ENCODE measurements at regions not wholly inside any gene's neighbourhood (a gene's known extent, or its start where the extent isn't known, plus 50 kb on each side); places are given as distances from the start of the nearest gene placed in this dataset.

- TF ChIP-seq FOXM1 (IDR thresholded peaks at IDR 0.05; ENCODE audit: borderline replicate concordance) (no peak), CTBP1 (IDR thresholded peaks at IDR 0.05; ENCODE audit: borderline replicate concordance) (no peak), ELF4 (IDR thresholded peaks at IDR 0.05) (no peak), FOXA1 (IDR thresholded peaks at IDR 0.05) (no peak), HDGF (IDR thresholded peaks at IDR 0.05; ENCODE audit: borderline replicate concordance) (no peak), ARNT (IDR thresholded peaks at IDR 0.05) (no peak), ZNF384 (IDR thresholded peaks at IDR 0.05) (no peak), SP1 (IDR thresholded peaks at IDR 0.05) (no peak), SUZ12 (IDR thresholded peaks at IDR 0.05) (no peak), BHLHE40 (IDR thresholded peaks at IDR 0.05; ENCODE audit: borderline replicate concordance) (no peak), TARDBP (IDR thresholded peaks at IDR 0.05) (no peak), L3MBTL2 (conservative IDR thresholded peaks at IDR 0.05) (no peak), PKNOX1 (IDR thresholded peaks at IDR 0.05) (no peak)
These were observed 171.6 kb upstream of the PDE3A start for GRCh38 chr12:20196767-20197166.

Data from HEK293T (cell line).